Subcutaneous abdominal adipose tissue (tissue), 5 donors: ENCODE measurements at regions not wholly inside any gene's neighbourhood (a gene's known extent, or its start where the extent isn't known, plus 50 kb on each side); places are given as distances from the start of the nearest gene placed in this dataset.
A peak's percentile ranks its signal among the peaks of the same experiment; 100 is the strongest.

Source experiments
- H3K27ac ChIP-seq: one replicate; pipeline ENCODE4 v1.7.0; 2013; ENCODE audit warnings: low read depth, mild to moderate bottlenecking, inconsistent platforms, low read length, moderate library complexity
- H3K27me3 ChIP-seq, 5 donors: one replicate each; pipeline ENCODE4 v1.7.0; 2013; ENCODE audit warnings: low read length in 5 of 5, inconsistent platforms in 1 of 5; ENCODE audit not compliant: control insufficient read depth in 5 of 5, insufficient read depth in 4 of 5
- H3K36me3 ChIP-seq, 5 donors: one replicate each; pipeline ENCODE4 v1.7.0; 2013; ENCODE audit warnings: low read length in 5 of 5; ENCODE audit not compliant: control insufficient read depth in 5 of 5, insufficient read depth in 5 of 5
- H3K4me1 ChIP-seq, 5 donors: one replicate each; pipeline ENCODE4 v1.7.0; 2013; ENCODE audit warnings: low read length in 5 of 5, mild to moderate bottlenecking in 3 of 5, moderate library complexity in 1 of 5; ENCODE audit not compliant: control insufficient read depth in 5 of 5, insufficient read depth in 5 of 5
- H3K4me3 ChIP-seq, 5 donors: one replicate each; pipeline ENCODE4 v1.7.0; 2013; ENCODE audit warnings: low read length in 5 of 5, low read depth in 1 of 5
- H3K9ac ChIP-seq, 5 donors: one replicate each; pipeline ENCODE4 v1.7.0; 2013; ENCODE audit warnings: low read length in 5 of 5, mild to moderate bottlenecking in 4 of 5, moderate library complexity in 3 of 5
- H3K9me3 ChIP-seq, 5 donors: one replicate each; pipeline ENCODE4 v1.7.0; 2013; ENCODE audit warnings: low read length in 5 of 5; ENCODE audit not compliant: control insufficient read depth in 5 of 5
- donor health status: healthy.
- donor health status: healthy.
- donor health status: healthy.
- donor health status: healthy.
- donor health status: healthy.

DNA sequence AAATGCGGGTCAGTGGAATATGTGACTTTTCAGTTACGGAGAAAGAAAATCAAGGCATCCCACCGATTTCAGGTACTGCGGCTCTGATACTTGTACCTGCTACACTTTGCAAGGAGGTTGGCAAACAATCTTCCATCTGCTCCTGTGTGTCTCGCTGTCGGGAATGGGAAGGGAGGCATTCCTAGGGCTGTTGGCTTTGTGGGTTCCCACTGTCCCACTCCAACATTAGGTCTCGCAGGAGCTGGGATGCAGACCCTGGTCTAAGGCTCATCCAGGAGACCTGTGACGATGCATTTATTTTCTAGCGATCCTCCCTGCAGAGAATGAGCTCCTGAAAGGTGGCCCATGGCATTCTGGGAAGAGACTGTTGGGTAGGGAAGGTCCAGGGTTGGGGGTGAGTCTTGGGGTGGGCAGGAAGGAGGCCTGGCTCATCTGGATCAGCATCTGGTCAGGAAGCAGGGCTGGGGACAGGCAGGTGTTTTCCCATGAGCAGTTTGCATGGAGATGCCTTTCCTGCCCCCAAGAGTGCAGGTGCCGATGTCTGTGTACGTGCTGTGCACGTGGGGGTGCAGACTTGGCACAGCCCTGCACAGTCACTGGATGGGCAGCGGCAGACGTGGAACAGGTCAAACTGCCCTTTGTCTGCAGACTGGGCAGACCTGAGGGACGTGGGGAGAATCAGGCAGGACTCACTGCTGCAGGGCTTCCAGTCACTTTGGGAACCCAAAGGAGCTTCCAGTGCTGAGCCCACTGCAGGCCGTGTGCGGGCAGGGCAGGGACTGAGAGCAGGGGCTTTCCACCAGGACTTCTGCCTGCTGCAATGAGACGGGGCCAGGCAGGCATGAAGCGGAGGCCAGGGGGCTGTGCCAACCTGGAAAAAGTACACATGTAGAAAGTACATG lies 152.4 kb downstream of the TEX29 start:
- H3K9ac ChIP-seq = no peak overlapping the region
- H3K4me3 ChIP-seq = no peak overlapping the region
- no peaks in the 10 kb centered on the region for H3K4me1 ChIP-seq
- H3K27ac ChIP-seq = no peak overlapping the region
- H3K36me3 ChIP-seq = no peaks in the 10 kb centered on the region
- H3K9me3 ChIP-seq = no peaks in the 10 kb centered on the region
- H3K27me3 ChIP-seq = peaks cover 4 to 41% (median 24%) of the 10 kb centered on the region in 5 donors

- Histone ChIP-seq H3K36me3 (no peaks in the 10 kb centered on the region), H3K27me3 (peaks cover 4 to 29% (median 18%) of the 10 kb centered on the region in 5 donors), H3K4me1 (no peaks in the 10 kb centered on the region), H3K9ac (no peak overlapping the region), H3K4me3 (no peak overlapping the region), H3K9me3 (no peaks in the 10 kb centered on the region), H3K27ac (no peak overlapping the region)
Observed at GRCh38 chr13:111474136-111475002, 153.9 kb downstream of the TEX29 start.

GRCh38 chr13:111475488-111475887 lies 155.0 kb downstream of the TEX29 start:
- Histone ChIP-seq H3K4me3 (no peak overlapping the region), H3K36me3 (no peaks in the 10 kb centered on the region), H3K9ac (no peak overlapping the region), H3K27me3 (peaks cover 4 to 24% (median 18%) of the 10 kb centered on the region in 5 donors), H3K9me3 (no peaks in the 10 kb centered on the region), H3K27ac (no peak overlapping the region), H3K4me1 (no peaks in the 10 kb centered on the region)

GRCh38 chr13:111476197-111476596 lies 155.8 kb downstream of the TEX29 start:
- Histone ChIP-seq H3K4me1 (no peaks in the 10 kb centered on the region), H3K36me3 (no peaks in the 10 kb centered on the region), H3K27ac (no peak overlapping the region), H3K9ac (peak overlapping the region in 1 of 5 donors; percentile 8), H3K9me3 (no peaks in the 10 kb centered on the region), H3K4me3 (no peak overlapping the region), H3K27me3 (peaks cover 4 to 22% (median 17%) of the 10 kb centered on the region in 5 donors)

DNA sequence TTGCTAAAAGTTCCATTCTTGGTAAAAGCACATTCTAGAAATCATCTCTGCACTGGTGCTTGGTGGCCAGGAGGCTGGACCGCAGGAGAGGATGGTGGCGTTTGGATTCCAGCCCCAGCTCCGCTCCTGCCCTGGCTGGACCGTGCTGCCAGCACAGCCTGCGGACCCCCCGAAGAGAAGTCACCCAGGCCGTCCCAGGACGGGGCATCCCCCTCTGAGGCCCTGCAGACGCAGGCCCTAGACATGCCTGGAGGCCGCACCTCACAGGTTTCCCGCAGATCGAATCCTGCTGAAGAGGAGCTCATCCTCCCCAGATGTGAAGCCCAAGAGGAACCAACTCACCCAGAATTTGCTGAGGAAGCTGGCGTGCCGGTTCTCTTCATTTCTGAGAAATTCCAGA lies 159.0 kb downstream of the TEX29 start:
- Histone ChIP-seq H3K4me1 (no peaks in the 10 kb centered on the region), H3K4me3 (no peak overlapping the region), H3K9me3 (no peaks in the 10 kb centered on the region), H3K27me3 (peaks cover 0 to 12% (median 8%) of the 10 kb centered on the region in 5 donors), H3K36me3 (no peaks in the 10 kb centered on the region), H3K9ac (no peak overlapping the region), H3K27ac (no peak overlapping the region)

DNA sequence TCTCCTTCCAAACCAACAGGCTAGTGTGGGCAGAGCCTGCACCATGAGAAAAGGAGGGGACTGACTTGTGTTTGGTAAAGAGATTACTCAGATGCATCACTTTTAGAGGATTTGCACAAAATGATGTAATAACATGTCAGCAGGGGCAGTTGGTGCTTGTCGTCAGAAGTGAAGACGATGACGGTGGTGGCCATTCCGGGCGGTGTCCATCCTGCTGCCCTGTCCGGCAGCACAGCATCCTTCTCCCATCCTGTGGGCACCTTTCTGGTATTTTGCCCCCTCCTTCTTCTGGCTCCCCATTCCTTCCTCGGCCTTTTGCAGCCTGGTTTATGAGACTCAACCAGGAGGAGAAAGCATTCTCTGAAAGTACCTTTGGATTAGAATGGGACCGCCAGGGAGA lies 160.1 kb downstream of the TEX29 start:
- Histone ChIP-seq H3K27me3 (peaks cover 0 to 13% (median 8%) of the 10 kb centered on the region in 5 donors), H3K4me1 (no peaks in the 10 kb centered on the region), H3K9ac (no peak overlapping the region)

DNA sequence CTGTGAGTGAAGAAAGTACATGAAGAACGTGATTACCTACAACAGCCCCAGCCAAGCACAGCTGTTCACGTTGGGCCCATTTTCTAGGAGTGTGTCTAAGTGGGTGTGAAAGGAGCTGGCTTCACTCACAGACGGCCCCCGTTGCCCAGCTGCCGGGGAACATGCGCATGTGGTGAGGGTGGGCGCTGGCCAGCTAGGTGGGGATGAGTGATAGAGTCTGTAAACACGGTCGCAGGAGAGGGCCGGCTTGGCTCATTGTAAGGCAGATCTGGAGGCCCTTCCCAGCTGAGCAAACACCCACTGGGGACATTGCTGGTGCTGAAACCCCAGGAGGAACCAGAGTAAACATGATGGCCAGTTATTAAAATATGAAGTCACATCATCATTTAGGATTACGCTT lies 160.5 kb downstream of the TEX29 start:
- no peaks in the 10 kb centered on the region for H3K36me3 ChIP-seq
- H3K27me3 ChIP-seq = peaks cover 0 to 13% (median 8%) of the 10 kb centered on the region in 5 donors
- H3K9ac ChIP-seq = no peak overlapping the region
- no peak overlapping the region for H3K4me3 ChIP-seq
- no peaks in the 10 kb centered on the region for H3K4me1 ChIP-seq
- peaks cover 0 to 6% (median 3%) of the 10 kb centered on the region in 5 donors for H3K9me3 ChIP-seq
- H3K27ac ChIP-seq = no peak overlapping the region

More for the DNA sequence above, 160.1 kb downstream of the TEX29 start:
- Histone ChIP-seq H3K27ac (no peak overlapping the region), H3K4me3 (no peak overlapping the region), H3K36me3 (no peaks in the 10 kb centered on the region), H3K9me3 (peaks cover 0 to 1% (median 0%) of the 10 kb centered on the region in 5 donors)

GRCh38 chr13:111482126-111482525 lies 161.7 kb downstream of the TEX29 start:
- Histone ChIP-seq H3K27ac (no peak overlapping the region), H3K9ac (no peak overlapping the region), H3K4me1 (no peaks in the 10 kb centered on the region), H3K27me3 (peaks cover 0 to 13% (median 8%) of the 10 kb centered on the region in 5 donors), H3K36me3 (no peaks in the 10 kb centered on the region), H3K9me3 (peaks cover 6 to 17% (median 15%) of the 10 kb centered on the region in 5 donors), H3K4me3 (no peak overlapping the region)

GRCh38 chr13:111482806-111483620 lies 162.6 kb downstream of the TEX29 start:
- Histone ChIP-seq H3K9ac (no peak overlapping the region), H3K27ac (no peak overlapping the region), H3K27me3 (peaks cover 0 to 13% (median 8%) of the 10 kb centered on the region in 5 donors), H3K9me3 (peaks cover 10 to 24% (median 21%) of the 10 kb centered on the region in 5 donors), H3K4me1 (no peaks in the 10 kb centered on the region), H3K36me3 (no peaks in the 10 kb centered on the region), H3K4me3 (no peak overlapping the region)
